Adrenal gland (tissue), 9 donors: ENCODE measurements at regions not wholly inside any gene's neighbourhood (a gene's known extent, or its start where the extent isn't known, plus 50 kb on each side); places are given as distances from the start of the nearest gene placed in this dataset.
"Not testable (repeated sequence)": the region's sequence is repeated elsewhere in the genome, so short reads cannot be mapped to it uniquely, and the experiment has no call there.

Experiments used
- DNase-seq, 7 donors: peaks; one replicate each; pipeline ENCODE4 v3.0.0-alpha.2; 2019 to 2020
- H3K27ac ChIP-seq, 5 donors: fragments of 200-600 bp; sonication (generic) in 4 of 5; 1 replicate in 3 of 5; 2 replicates in 2 of 5; pipeline versions ENCODE4 v1.5.1 to v1.8.0; 2016 to 2020; ENCODE audit warnings: mild to moderate bottlenecking in 1 of 5
- H3K27me3 ChIP-seq: fragments of 200-600 bp; 2 replicates; pipeline ENCODE4 v1.8.0; 2021
- H3K36me3 ChIP-seq, 2 donors: fragments of 200-600 bp; replicated peaks in 1 of 2; 1 replicate in 1 of 2; 2 replicates in 1 of 2; pipeline versions ENCODE4 v1.5.1 to v1.8.0; 2018 to 2022
- H3K4me1 ChIP-seq, 2 donors: fragments of 200-600 bp; replicated peaks in 1 of 2; 1 replicate in 1 of 2; 2 replicates in 1 of 2; pipeline versions ENCODE4 v1.5.1 to v1.8.0; 2018 to 2021
- H3K4me3 ChIP-seq, 4 donors: fragments of 200-600 bp; sonication (generic) in 3 of 4; one replicate each; pipeline ENCODE4 v1.5.1; 2016 to 2018
- H3K9me3 ChIP-seq, 3 donors: fragments of 200-600 bp; sonication (generic) in 1 of 3; replicated peaks in 1 of 3; 1 replicate in 2 of 3; 2 replicates in 1 of 3; pipeline versions ENCODE4 v1.5.1 to v1.8.0; 2016 to 2021
- POLR2A ChIP-seq, 2 donors: fragments of 450-650 bp; IDR thresholded peaks; one replicate each; pipeline ENCODE4 v1.6.1; 2017; ENCODE audit warnings: antibody characterized with exemption in 2 of 2, mild to moderate bottlenecking in 2 of 2, moderate library complexity in 1 of 2
- WGBS, 4 donors: extraction: QIAGEN DNeasy Blood & Tissue Kit in 2 of 4; methylation state at CpG; one replicate each; pipeline versions ENCODE4 v1.1.5 to v1.1.7; 2013 to 2017; 5-methylcytosine and 5-hydroxymethylcytosine counted together
- intact Hi-C, 2 donors: fragments of 100-400 bp; cut with DNase I; formaldehyde crosslinking; loops; one replicate each; pipeline versions ENCODE4 v1.14.1 to v1.15.0; 2022 to 2023
- TF ChIP-seq, protein P1 (sequence below), 6 experiments: fragments of 450-650 bp in 4 of 6; fragments of 200-600 bp in 2 of 6; sonication (generic) in 1 of 6; IDR thresholded peaks; 1 replicate in 5 of 6; 2 replicates in 1 of 6; pipeline versions ENCODE4 v1.5.1 to v1.8.0; 2016 to 2021; ENCODE audit warnings: antibody characterized with exemption in 6 of 6, mild to moderate bottlenecking in 2 of 6, moderate library complexity in 1 of 6
- donor health status: healthy with polysubstance abuse.
- donor health status: Bipolar disorder and iron deficiency.
- donor health status: DM: yes; HTN: yes; CAD: no.
- donor health status: DM: no; HTN: no; CAD: no.
- donor health status: DM: no; HTN: no; CAD: no.

DNA sequence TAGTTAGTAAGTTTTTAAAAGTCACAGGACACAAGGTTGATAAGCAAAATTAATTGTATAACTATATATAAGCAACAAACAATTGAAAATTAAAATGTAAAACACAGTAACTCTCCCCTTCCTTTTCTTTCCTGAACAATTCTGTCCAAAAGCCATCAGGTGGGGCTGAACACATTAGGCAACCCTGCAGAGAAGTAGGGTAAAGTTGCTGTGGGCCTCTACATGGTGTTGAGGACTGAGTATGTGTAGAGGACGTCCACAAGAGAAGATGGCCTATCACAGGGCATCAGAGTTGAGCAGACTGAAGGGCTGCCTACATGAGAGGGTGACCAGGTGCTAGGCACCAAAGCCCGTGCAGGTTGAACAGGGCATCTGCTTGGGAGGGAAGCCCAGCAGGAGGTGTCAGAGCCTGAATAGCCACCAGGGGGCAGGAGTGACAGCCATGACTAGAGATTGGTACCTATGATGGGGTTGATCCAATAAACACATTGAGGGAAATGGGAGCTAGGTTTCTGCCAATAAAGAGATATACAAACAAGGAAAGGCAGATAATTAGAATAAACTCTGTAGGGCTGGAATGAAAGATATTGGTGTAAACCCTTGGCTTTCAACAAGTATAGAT, 415.1 kb downstream of the NPIPA8 start:
- no peaks in the 10 kb centered on the region for H3K4me1 ChIP-seq
- no peaks in the 10 kb centered on the region for H3K9me3 ChIP-seq
- DNase-seq, result peak; percentile 17 to 60 (median 34)
- TF ChIP-seq POLR2A (IDR thresholded peaks at IDR 0.05), result no peak
- TF ChIP-seq, protein P1, sequence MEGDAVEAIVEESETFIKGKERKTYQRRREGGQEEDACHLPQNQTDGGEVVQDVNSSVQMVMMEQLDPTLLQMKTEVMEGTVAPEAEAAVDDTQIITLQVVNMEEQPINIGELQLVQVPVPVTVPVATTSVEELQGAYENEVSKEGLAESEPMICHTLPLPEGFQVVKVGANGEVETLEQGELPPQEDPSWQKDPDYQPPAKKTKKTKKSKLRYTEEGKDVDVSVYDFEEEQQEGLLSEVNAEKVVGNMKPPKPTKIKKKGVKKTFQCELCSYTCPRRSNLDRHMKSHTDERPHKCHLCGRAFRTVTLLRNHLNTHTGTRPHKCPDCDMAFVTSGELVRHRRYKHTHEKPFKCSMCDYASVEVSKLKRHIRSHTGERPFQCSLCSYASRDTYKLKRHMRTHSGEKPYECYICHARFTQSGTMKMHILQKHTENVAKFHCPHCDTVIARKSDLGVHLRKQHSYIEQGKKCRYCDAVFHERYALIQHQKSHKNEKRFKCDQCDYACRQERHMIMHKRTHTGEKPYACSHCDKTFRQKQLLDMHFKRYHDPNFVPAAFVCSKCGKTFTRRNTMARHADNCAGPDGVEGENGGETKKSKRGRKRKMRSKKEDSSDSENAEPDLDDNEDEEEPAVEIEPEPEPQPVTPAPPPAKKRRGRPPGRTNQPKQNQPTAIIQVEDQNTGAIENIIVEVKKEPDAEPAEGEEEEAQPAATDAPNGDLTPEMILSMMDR (IDR thresholded peaks at IDR 0.05), result peak; percentile 15 to 58 (median 45)
- intact Hi-C loops, result no loop called here
- 44 to 65% (median 55%) methylated on average over 2 of the region's 2 CpGs for WGBS, 4 donors
- no peak overlapping the region for H3K27ac ChIP-seq
- no peaks in the 10 kb centered on the region for H3K27me3 ChIP-seq
- H3K36me3 ChIP-seq, result no peaks in the 10 kb centered on the region
- H3K4me3 ChIP-seq, result no peak overlapping the region

DNA sequence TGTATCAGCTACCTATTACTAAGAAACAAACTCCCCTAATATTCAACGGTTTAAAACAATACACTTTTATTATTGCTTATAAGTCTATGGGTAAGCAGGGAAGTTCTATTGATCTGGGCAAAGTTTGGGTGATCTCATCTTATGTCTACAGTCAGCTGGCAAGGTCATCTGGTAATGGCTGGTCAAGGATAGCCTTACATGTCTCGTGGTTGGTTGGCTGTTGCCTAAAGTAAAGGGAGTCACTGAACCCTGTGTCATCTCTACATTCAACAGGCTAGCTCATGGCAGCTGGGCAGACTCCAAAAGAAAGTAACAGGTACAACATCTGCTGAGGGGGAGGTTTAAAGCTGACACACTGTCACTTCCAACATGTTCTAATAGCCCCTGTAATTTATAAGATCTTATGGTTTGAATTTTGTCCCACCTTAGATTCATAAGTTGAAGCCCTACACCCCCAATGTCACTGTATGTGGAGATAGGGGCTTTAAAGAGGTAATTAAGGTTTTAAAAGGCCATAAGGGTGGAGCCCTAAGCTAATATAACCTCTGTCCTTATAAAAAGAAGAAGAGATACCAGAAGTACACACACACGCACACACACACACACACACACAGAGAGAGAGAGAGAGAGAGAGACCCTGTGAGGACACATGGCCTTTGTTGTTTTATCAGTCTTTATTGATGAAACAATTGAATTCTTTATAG, 419.1 kb downstream of the NPIPA8 start:
- Histone ChIP-seq H3K4me1 (no peaks in the 10 kb centered on the region), H3K9me3 (no peaks in the 10 kb centered on the region), H3K27me3 (no peaks in the 10 kb centered on the region), H3K4me3 (no peak overlapping the region), H3K27ac (no peak overlapping the region), H3K36me3 (no peaks in the 10 kb centered on the region)
- no peak for TF ChIP-seq POLR2A (IDR thresholded peaks at IDR 0.05)
- TF ChIP-seq, protein P1 (IDR thresholded peaks at IDR 0.05), result no peak
- no peak for DNase-seq
- intact Hi-C loops, result no loop called here
- 52 to 73% (median 62%) methylated on average over 3 of the region's 3 CpGs for WGBS, 4 donors

DNA sequence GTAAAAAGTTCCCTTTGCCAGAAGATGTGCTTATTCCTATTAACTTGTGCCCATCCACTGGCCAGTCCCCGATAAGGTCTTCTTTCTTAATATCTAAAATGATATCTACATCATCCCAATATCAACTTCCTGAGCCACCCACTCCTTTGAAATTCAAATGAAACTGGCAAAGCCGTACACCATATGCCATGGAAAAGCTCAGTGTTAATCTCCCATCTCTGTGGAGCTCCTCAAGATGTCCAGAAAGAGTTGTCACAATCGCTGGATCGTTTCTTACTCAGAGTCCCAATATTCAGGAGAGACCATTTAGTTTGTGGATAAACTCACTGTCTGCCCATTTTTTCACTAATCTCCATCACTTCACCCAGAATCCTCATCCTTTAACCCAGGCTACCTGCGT, 420.7 kb downstream of the NPIPA8 start:
- H3K27ac ChIP-seq, result no peak overlapping the region
- no peak for DNase-seq
- no peaks in the 10 kb centered on the region for H3K4me1 ChIP-seq
- no peaks in the 10 kb centered on the region for H3K36me3 ChIP-seq
- H3K9me3 ChIP-seq, result no peaks in the 10 kb centered on the region
- no peak overlapping the region for H3K4me3 ChIP-seq
- WGBS, 4 donors, result 77 to 80% (median 77%) methylated on average over 5 of the region's 5 CpGs
- TF ChIP-seq, protein P1 (IDR thresholded peaks at IDR 0.05), result no peak
- TF ChIP-seq POLR2A (IDR thresholded peaks at IDR 0.05), result no peak
- intact Hi-C loops, result no loop called here
- no peaks in the 10 kb centered on the region for H3K27me3 ChIP-seq

DNA sequence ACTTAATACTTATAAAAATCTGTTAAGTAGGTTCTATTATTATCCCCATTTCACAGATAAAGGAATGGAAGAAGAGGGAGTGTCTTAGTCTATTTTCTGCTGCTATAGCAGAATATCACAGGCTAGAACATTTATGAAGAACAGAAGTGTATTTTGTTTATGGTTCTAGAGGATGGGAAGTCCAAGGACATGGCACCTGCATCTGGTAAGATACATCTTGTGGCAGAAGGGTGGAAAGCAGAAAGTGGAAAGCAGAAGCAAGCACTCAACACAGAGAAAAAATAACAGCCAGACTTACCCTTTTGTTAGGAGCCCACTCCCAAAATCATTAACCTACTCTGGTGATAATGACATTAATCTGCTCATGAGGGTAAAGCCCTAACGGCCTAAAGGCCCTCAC, 422.4 kb downstream of the NPIPA8 start:
- no peak overlapping the region for H3K4me3 ChIP-seq
- no peaks in the 10 kb centered on the region for H3K27me3 ChIP-seq
- H3K4me1 ChIP-seq, result no peaks in the 10 kb centered on the region
- H3K9me3 ChIP-seq, result no peaks in the 10 kb centered on the region
- TF ChIP-seq, protein P1 (IDR thresholded peaks at IDR 0.05), result no peak
- TF ChIP-seq POLR2A (IDR thresholded peaks at IDR 0.05), result no peak
- no peak for DNase-seq
- intact Hi-C loops, result no loop called here
- 56 to 75% (median 66%) methylated on average over 1 of the region's 1 CpG for WGBS, 4 donors
- H3K36me3 ChIP-seq, result no peaks in the 10 kb centered on the region
- no peak overlapping the region for H3K27ac ChIP-seq

DNA sequence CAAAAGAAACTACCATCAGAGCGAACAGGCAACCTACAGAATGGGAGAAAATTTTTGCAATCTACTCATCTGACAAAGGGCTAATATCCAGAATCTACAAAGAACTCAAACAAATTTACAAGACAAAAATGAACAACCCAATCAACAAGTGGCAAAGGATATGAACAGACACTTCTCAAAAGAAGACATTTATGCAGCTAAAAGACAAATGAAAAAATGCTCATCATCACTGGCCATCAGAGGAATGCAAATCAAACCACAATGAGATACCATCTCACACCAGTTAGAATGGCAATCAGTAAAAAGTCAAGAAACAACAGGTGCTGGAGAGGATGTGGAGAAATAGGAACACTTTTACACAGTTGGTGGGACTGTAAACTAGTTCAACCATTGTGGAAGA, 425.0 kb downstream of the NPIPA8 start:
- H3K4me3 ChIP-seq, intact Hi-C loops, H3K27me3 ChIP-seq, H3K4me1 ChIP-seq, DNase-seq, H3K9me3 ChIP-seq, H3K36me3 ChIP-seq, H3K27ac ChIP-seq: not testable (repeated sequence)
- WGBS, 4 donors, result 60% methylated on average over 1 of the region's 1 CpG; no CpG with 5 or more reads in 3 of the 4 donors

DNA sequence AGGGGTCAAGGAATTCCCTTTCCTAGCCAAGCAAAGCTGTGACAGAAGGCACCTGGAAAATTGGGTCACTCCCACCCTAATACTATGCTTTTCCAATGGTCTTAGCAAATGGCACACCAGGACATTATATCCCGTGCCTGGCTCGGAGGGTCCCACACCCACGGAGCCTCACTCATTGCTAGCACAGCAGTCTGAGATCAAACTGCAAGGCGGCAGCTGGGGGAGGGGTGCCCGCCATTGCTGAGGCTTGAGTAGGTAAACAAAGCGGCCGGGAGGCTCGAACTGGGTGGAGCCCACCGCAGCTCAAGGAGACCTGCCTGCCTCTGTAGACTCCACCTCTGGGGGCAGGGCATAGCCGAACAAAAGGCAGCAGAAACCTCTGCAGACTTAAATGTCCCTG, 429.9 kb downstream of the NPIPA8 start:
- DNase-seq, H3K4me1 ChIP-seq, intact Hi-C loops, H3K27me3 ChIP-seq, H3K36me3 ChIP-seq, H3K27ac ChIP-seq, H3K4me3 ChIP-seq, H3K9me3 ChIP-seq: not testable (repeated sequence)
- 84 to 89% (median 85%) methylated on average over 10 of the region's 10 CpGs; no CpG with 5 or more reads in 1 of the 4 donors for WGBS, 4 donors
